ENCODE measurements at regions not wholly inside any gene's neighbourhood (a gene's known extent, or its start where the extent isn't known, plus 50 kb on each side); places are given as distances from the start of the nearest gene placed in this dataset.
"Not testable (repeated sequence)": the region's sequence is repeated elsewhere in the genome, so short reads cannot be mapped to it uniquely, and the experiment has no call there.

- no peak for DNase-seq (ENCODE audit: low spot score)
These were observed 1002.6 kb downstream of the SORCS3 start for GRCh38 chr10:105643660-105644059.

DNA sequence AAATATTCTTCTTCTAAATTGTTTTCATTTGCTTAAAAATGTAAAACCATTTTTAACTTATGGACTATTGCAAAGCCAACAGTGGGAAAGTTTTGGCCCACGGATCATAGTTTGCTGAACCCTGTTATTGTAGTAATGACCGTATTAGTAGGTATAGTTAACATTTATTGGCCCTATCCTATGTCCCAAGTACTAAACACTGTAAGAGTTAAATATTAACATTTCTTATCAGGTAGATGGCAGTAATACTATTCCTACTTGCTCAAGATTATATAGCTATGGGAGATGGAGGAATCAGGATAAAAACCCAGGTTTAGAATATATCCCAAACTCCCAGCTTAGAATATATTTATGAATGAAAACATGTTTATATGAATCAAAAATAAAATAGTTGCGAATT is 993.2 kb downstream of the SORCS3 start:
- DNase-seq (ENCODE audit: low spot score), result no peak

- no peak for DNase-seq (ENCODE audit: low spot score)
These were observed 974.8 kb downstream of the SORCS3 start for GRCh38 chr10:105615715-105616365.

- no peak for DNase-seq (ENCODE audit: low spot score)
These were observed 970.2 kb downstream of the SORCS3 start for GRCh38 chr10:105611244-105611798.

- DNase-seq (ENCODE audit: low spot score), result no peak
These were observed 968.4 kb downstream of the SORCS3 start for GRCh38 chr10:105609451-105609850.

DNA sequence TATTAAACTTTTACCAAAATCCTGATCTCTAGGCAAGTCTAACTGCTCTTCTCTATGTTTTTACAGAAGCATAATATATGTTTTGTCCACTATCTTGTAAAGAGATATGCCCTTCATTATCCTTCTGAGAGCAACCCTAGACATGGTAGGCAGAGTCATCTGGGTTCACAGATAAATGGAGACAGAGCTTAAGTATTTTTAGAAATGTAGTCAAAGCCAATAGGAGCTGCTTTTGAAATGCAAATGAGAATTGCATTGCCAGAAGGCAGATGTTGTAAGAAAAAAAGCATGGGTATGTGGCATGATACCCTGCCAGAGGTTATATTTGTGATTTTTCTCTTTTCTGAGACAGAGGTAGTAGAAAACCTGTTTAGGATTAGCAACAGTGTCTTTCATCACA is 964.8 kb downstream of the SORCS3 start:
- no peak for DNase-seq (ENCODE audit: low spot score)

DNA sequence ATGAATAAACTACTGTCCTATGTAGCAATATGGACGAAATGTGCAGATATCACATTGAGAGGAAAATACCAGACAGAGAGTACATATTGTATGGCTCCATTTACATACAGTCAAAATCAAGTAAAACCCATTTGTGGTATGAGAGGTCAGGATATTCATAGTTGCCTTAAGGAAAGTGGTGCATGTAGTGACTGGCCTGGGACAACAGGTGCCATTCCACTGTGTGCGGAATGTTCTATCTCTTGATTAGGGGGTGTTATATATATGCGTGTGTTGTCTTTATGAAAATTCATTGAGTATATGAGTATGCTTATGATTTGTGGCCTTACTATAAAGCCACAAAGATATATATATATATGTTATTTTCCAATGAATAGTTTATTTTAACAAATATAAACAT is 964.0 kb downstream of the SORCS3 start:
- DNase-seq (ENCODE audit: low spot score), result no peak

DNA sequence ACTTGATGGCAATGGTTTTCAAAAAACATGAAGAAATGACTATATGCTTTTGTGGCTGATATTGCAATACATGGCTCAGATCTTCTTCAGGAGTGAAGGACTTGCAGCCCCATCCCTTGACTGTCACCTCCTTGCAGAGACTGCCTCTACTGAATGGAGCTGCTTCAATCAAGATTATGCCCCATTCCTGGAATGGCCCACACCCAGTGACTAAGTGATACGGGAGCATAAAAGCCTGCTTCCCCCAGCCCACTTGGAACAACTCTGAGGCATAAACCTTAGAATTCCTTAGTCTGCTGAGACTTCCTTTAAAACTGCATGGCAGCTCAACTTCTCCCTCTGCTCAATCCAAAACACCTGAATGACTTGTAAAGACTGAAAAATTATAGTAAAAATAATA is 957.1 kb downstream of the SORCS3 start:
- DNase-seq (ENCODE audit: low spot score), result no peak

DNA sequence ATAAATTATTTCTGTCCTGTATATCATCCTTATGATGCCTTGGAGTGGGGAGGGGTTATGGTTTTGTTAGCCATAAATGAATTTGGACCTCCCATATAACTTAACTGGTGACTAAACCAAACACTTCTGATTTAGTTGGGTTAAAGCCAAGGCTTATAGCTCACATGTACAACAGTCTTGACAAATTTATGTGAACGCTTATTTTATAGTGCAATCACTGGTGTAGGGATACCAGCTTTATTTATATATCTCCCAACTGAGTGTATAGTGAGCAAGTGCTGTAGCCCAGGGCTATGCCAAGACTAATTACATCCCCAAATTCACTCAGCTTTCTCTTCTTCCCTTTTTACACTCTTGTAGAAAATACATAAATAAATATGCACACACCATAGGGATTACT is 956.2 kb downstream of the SORCS3 start:
- no peak for DNase-seq (ENCODE audit: low spot score)

- no peak for DNase-seq (ENCODE audit: low spot score)
These were observed 955.7 kb downstream of the SORCS3 start for GRCh38 chr10:105596749-105597148.

DNA sequence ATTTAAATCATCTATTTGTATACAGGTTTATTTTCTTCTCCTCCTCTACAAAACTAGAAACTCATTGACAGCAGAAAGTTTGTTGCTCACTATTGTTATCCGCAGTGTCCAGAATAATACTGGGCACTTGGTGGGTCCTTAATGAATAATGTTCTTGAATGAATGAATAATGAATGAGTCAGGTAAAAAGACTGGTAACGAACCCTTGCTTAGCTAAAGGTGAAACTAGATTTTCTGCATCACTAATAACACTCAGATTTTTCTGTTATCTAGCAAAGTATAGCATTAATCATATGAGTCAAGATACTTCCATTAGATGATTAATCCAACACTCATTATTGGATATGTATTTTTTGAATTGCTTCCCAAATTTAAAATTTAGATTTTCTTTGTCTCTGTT is 953.2 kb downstream of the SORCS3 start:
- DNase-seq (ENCODE audit: low spot score), result no peak

DNA sequence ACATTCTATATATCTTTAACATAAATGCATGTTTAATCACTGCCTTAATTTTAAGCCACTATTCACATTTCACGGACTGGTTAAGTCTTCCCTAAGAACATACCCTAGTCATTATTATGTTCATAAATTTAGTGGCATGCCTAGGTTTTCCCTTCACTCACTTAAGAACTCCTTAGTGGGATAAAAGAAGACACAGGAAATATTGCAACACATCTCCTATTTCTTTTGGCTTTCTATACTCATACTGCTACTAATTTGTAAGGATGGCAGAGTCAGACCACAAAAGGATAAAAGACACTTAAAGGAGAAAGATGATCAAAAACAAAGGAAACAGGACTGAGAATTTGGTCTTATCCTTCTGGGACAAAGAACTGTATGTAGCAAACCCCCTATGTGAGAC is 951.4 kb downstream of the SORCS3 start:
- no peak for DNase-seq (ENCODE audit: low spot score)

- DNase-seq (ENCODE audit: low spot score), result no peak
These were observed 945.5 kb downstream of the SORCS3 start for GRCh38 chr10:105586451-105587098.

GRCh38 chr10:105585753-105586152 is 944.7 kb downstream of the SORCS3 start:
- DNase-seq (ENCODE audit: low spot score), result no peak

- DNase-seq (ENCODE audit: low spot score), result no peak
These were observed 944.1 kb downstream of the SORCS3 start for GRCh38 chr10:105585171-105585570.

DNA sequence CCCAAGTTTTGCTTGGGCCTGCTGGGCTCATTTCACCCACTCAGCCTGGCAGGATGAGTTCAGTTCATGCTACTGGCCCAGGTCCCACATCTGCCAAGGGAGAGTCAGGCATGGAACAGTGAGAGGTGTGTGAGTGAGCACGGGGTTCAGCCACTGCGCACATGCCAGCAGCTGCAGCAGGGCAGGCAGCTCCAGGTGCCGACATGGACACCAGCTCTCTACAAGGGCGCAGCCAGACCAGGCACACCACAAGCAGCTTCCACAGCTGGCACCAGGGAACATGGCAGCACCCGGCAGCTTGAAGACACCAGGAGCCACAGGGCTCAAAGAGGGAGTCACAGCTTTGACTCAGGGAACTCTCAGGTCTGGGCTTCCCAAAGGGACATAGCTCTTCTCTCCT is 938.0 kb downstream of the SORCS3 start:
- DNase-seq (ENCODE audit: low spot score), result no peak

DNA sequence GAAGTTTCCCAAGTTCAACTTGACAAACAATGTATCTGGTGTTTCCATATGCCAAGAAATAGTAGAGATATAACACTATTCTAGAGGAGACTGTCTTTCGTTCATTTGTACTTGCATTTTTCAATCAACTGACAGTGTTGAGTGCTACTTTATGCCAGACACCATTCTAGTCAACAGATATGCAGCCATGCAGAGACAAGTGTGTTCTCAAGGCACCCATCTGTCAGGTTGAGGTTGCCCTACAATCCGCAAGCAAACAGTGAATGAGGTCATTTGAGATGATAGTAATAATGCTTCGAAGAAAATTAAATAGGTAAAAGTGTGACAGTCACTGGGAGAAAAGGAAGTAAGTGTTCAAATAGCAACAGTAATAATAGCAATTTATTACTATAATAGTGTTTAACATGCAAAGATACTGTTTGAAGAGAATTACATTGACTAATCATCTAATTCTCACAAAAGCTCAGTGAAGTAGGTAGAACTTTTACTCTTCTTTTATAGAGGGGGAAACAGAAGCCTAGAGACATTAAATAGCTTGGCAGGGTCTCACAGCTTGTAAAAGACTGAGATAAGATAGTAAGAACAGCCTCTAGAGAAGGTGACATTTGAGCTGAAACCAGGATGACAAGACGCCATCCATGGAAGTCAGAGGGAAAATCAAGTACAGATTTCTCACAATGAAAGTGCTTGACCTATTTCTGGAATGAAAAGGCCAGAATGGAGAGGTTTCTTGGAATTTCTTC is 936.9 kb downstream of the SORCS3 start:
- no peak for DNase-seq (ENCODE audit: low spot score)

- no peak for DNase-seq (ENCODE audit: low spot score)
These were observed 918.4 kb downstream of the SORCS3 start for GRCh38 chr10:105559333-105560097.

- not testable (repeated sequence) for DNase-seq (ENCODE audit: low spot score)
These were observed 909.4 kb downstream of the SORCS3 start for GRCh38 chr10:105550453-105550852.

GRCh38 chr10:105549731-105550130 is 908.6 kb downstream of the SORCS3 start:
- no peak for DNase-seq (ENCODE audit: low spot score)

- DNase-seq (ENCODE audit: low spot score), result no peak
These were observed 904.0 kb downstream of the SORCS3 start for GRCh38 chr10:105545101-105545500.

DNA sequence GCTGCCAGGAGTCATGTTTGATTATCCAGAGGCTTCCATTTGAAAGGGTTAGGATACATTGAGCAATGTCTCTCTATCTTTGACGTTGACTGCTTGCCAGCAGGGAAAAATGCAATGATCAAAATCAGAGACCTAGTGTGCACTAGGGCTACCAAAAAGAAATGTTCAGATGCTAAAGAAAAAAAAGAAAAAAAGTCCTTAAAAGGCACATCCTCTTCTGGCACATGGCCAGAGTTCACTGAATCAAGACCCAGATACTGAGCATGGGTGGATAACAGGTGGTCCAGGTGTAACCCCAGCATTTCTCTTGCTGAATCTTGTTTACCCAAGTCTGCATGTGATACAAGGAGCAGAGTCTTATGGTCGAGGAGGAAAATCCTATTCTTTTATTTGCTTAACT is 899.3 kb downstream of the SORCS3 start:
- no peak for DNase-seq (ENCODE audit: low spot score)
